OCI-LY7 (cell line): ENCODE measurements at regions not wholly inside any gene's neighbourhood (a gene's known extent, or its start where the extent isn't known, plus 50 kb on each side); places are given as distances from the start of the nearest gene placed in this dataset.

Experiments
- BruUV-seq: library from RNA; stranded (reverse); fragments of 400-500 nt; replicated peaks from 2 replicates; lab custom pipeline; 2021; lab: Mats Ljungman, UMichigan
- CTCF ChIA-PET: fragments of 300-600 bp; sonication (Branson Sonifier 250); formaldehyde crosslinking; loops from one replicate; lab custom pipeline; 2022; ENCODE audit warnings: antibody characterized with exemption; ENCODE audit not compliant: unreplicated experiment; lab: Charles Lee
- POLR2A ChIA-PET: fragments of 300-600 bp; sonication (Branson Sonifier 250); formaldehyde crosslinking; loops from one replicate; lab custom pipeline; 2022; ENCODE audit warnings: antibody characterized with exemption; lab: Charles Lee
- DNase-seq: peaks from one replicate; pipeline ENCODE4 v3.0.0-alpha.2; 2015; ENCODE audit warnings: low spot score
- H2AFZ ChIP-seq: fragments of 200-600 bp; sonication (generic), shearing (Covaris generic); 2 replicates; pipeline ENCODE4 v1.6.1; 2014; ENCODE audit warnings: mild to moderate bottlenecking, antibody characterized with exemption, low read length, moderate library complexity
- H3K27ac ChIP-seq: fragments of 200-600 bp; sonication (generic); 2 replicates; pipeline ENCODE4 v1.5.1; 2014; ENCODE audit warnings: mixed run types, low read depth, mild to moderate bottlenecking, moderate library complexity, low read length, inconsistent platforms; ENCODE audit not compliant: poor library complexity, severe bottlenecking
- H3K36me3 ChIP-seq: fragments of 200-600 bp; sonication (generic); 2 replicates; pipeline ENCODE4 v1.6.1; 2014; ENCODE audit warnings: mild to moderate bottlenecking, antibody characterized with exemption, low read length, moderate library complexity, mixed read lengths; ENCODE audit not compliant: insufficient read depth
- H3K4me1 ChIP-seq: fragments of 200-600 bp; sonication (generic); 2 replicates; pipeline ENCODE4 v1.5.1; 2014; ENCODE audit warnings: mild to moderate bottlenecking, low read length; ENCODE audit not compliant: insufficient read depth, poor library complexity, severe bottlenecking
- H3K4me2 ChIP-seq: fragments of 200-600 bp; sonication (generic); 2 replicates; pipeline ENCODE4 v1.6.1; 2014; ENCODE audit warnings: mild to moderate bottlenecking, low read length
- H3K4me3 ChIP-seq: fragments of 200-600 bp; sonication (generic); 2 replicates; pipeline ENCODE4 v1.5.1; 2014; ENCODE audit warnings: mild to moderate bottlenecking, low read depth, low read length; ENCODE audit not compliant: poor library complexity, severe bottlenecking
- H3K79me2 ChIP-seq: fragments of 200-600 bp; sonication (generic); 2 replicates; pipeline ENCODE4 v1.6.1; 2016; ENCODE audit warnings: low read depth, mild to moderate bottlenecking, low read length, moderate library complexity, mixed read lengths; ENCODE audit not compliant: insufficient read depth
- H3K9me2 ChIP-seq: fragments of 200-600 bp; sonication (generic); 2 replicates; pipeline ENCODE4 v1.6.1; 2016; ENCODE audit warnings: mild to moderate bottlenecking, low read length, mixed read lengths; ENCODE audit not compliant: insufficient read depth
- H3K9me3 ChIP-seq: fragments of 200-600 bp; sonication (generic); 2 replicates; pipeline ENCODE4 v1.6.1; 2014; ENCODE audit warnings: mild to moderate bottlenecking, mixed run types, low read length, mixed read lengths
- H4K20me1 ChIP-seq: fragments of 200-600 bp; sonication (generic); 2 replicates; pipeline ENCODE4 v1.6.1; 2014; ENCODE audit warnings: mild to moderate bottlenecking, antibody characterized with exemption, low read length, moderate library complexity, mixed read lengths; ENCODE audit not compliant: insufficient read depth
- CTCF ChIP-seq: fragments of 200-600 bp; sonication (generic); conservative IDR thresholded peaks from 2 replicates; pipeline ENCODE4 v1.5.1; 2014; ENCODE audit warnings: mild to moderate bottlenecking, antibody characterized with exemption, low read length, moderate library complexity, mixed read lengths
- EZH2phosphoT487 ChIP-seq: fragments of 200-600 bp; sonication (generic); IDR thresholded peaks from 2 replicates; pipeline ENCODE4 v1.6.1; 2018; ENCODE audit warnings: low read depth, borderline replicate concordance, mild to moderate bottlenecking, mixed run types, antibody characterized with exemption, low read length, moderate library complexity, mixed read lengths
- intact Hi-C: fragments of 100-400 bp; cut with micrococcal nuclease; formaldehyde crosslinking; loops from one replicate; pipeline ENCODE4 v1.10.0; 2022; ENCODE audit not compliant: unreplicated experiment

- CTCF ChIA-PET, result no interaction called here
- H3K4me3 ChIP-seq, result no peak overlapping the region
- no peak for DNase-seq
- no peaks in the 10 kb centered on the region for H3K9me3 ChIP-seq
- H3K9me2 ChIP-seq, result no peaks in the 10 kb centered on the region
- H3K79me2 ChIP-seq, result no peaks in the 10 kb centered on the region
- H3K27ac ChIP-seq, result no peak overlapping the region
- no peaks in the 10 kb centered on the region for H4K20me1 ChIP-seq
- TF ChIP-seq EZH2phosphoT487 (no peak), CTCF (no peak)
- intact Hi-C loops, result no loop called here
- no TSS peak for BruUV-seq
- POLR2A ChIA-PET, result no interaction called here
- no peak overlapping the region for H2AFZ ChIP-seq
- H3K36me3 ChIP-seq, result no peaks in the 10 kb centered on the region
- H3K4me2 ChIP-seq, result no peak overlapping the region
- no peaks in the 10 kb centered on the region for H3K4me1 ChIP-seq
Observed at GRCh38 chr4:125620066-125620860, 305.5 kb downstream of the FAT4 start.

- no peak for TF ChIP-seq CTCF
- no peak for TF ChIP-seq EZH2phosphoT487
- intact Hi-C loops, result no loop called here
- no peak overlapping the region for H3K27ac ChIP-seq
Observed at GRCh38 chr4:125624951-125625350, 310.2 kb downstream of the FAT4 start.

DNA sequence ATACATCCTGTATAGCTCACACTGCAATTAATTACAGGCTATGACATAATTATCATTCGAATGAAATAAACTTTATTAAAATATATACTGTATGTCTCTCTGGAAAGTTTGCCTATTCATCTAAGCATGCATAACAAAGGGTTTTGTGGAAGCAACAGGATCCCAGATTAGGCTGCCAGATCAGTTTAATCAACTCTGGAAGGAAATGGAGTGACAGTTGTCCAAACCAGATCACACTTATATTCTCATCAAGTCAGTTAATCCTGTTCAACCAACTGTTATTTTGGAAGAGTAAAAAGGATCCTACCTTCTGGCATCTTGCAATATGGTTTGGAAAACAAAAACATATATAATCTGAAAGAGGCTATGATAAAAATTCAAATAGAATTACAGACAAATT is 312.2 kb downstream of the FAT4 start:
- POLR2A ChIA-PET, result no interaction called here
- H3K4me1 ChIP-seq, result no peaks in the 10 kb centered on the region
- no peak overlapping the region for H3K4me3 ChIP-seq
- no peaks in the 10 kb centered on the region for H4K20me1 ChIP-seq
- no peaks in the 10 kb centered on the region for H3K9me2 ChIP-seq
- TF ChIP-seq CTCF (no peak), EZH2phosphoT487 (no peak)
- no peak overlapping the region for H3K4me2 ChIP-seq
- intact Hi-C loops, result no loop called here
- no peak overlapping the region for H3K27ac ChIP-seq
- H3K36me3 ChIP-seq, result no peaks in the 10 kb centered on the region
- BruUV-seq, result no TSS peak
- no peaks in the 10 kb centered on the region for H3K9me3 ChIP-seq
- CTCF ChIA-PET, result no interaction called here
- H2AFZ ChIP-seq, result no peak overlapping the region
- DNase-seq, result no peak
- no peaks in the 10 kb centered on the region for H3K79me2 ChIP-seq

More at GRCh38 chr4:125624951-125625350, 310.2 kb downstream of the FAT4 start:
- Histone ChIP-seq H3K9me2 (no peaks in the 10 kb centered on the region), H3K4me1 (no peaks in the 10 kb centered on the region), H3K79me2 (no peaks in the 10 kb centered on the region), H3K4me3 (no peak overlapping the region), H4K20me1 (no peaks in the 10 kb centered on the region), H3K4me2 (no peak overlapping the region), H3K9me3 (no peaks in the 10 kb centered on the region), H3K36me3 (no peaks in the 10 kb centered on the region), H2AFZ (no peak overlapping the region)
- ChIA-PET POLR2A (no interaction called here), CTCF (no interaction called here)
- BruUV-seq, result no TSS peak
- no peak for DNase-seq
